H1 (cell line): ENCODE measurements at regions not wholly inside any gene's neighbourhood (a gene's known extent, or its start where the extent isn't known, plus 50 kb on each side); places are given as distances from the start of the nearest gene placed in this dataset.

Experiments used
- ASH2L ChIP-seq: fragments of 200-600, 300-600 bp; sonication (generic); IDR thresholded peaks from one replicate; pipeline ENCODE4 v1.7.1; 2017; ENCODE audit warnings: low read length
- HDAC6 ChIP-seq: IDR thresholded peaks from one replicate; pipeline ENCODE4 v1.7.1; 2012; ENCODE audit warnings: low read depth, mild to moderate bottlenecking, inconsistent platforms, low read length, moderate library complexity
- RNF2 ChIP-seq: fragments of 200-900, 300-1000 bp; sonication (generic); IDR thresholded peaks from 2 replicates; pipeline ENCODE4 v1.7.1; 2016; ENCODE audit warnings: borderline replicate concordance, low read depth, mild to moderate bottlenecking, antibody characterized with exemption, low read length; ENCODE audit not compliant: poor library complexity, severe bottlenecking; ENCODE audit errors: missing control alignments
- SP4 ChIP-seq: IDR thresholded peaks from 2 replicates; pipeline ENCODE4 v1.6.1; 2012; ENCODE audit warnings: low read length, inconsistent platforms
- TAF1 ChIP-seq: IDR thresholded peaks from 2 replicates; pipeline ENCODE4 v1.6.1; 2011; ENCODE audit warnings: mild to moderate bottlenecking, low read depth, low read length

DNA sequence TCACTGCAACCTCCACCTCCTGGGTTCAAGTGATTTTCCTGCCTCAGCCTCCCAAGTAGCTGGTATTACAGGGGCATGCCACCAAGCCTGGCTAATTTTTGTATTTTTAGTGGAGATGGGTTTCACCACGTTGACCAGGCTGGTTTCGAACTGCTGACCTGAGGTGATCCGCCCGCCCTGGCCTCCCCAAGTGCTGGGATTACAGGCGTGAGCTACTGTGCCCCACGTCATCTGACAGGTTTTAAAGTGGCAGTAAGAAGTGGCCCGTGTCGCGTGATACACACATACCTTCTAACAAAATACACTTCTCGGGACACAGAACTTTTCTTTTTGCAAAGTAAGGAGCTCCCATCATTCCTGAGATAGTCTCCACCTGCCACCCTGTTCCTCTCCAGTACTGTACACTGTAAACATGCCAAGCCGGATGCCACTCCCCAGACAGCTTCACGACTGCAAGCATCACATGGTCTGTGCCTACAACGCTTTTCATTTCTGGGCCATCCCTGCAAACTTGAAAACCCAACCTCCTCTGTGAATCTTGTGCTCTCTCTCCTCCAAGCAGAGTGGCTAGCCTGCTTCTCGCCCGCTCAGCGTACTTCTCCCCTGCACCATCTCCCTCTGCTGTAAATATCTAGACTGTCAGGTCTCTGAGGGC, 256.3 kb upstream of the KLF14 start (continued):
- TF ChIP-seq RNF2 = no peak
- TF ChIP-seq TAF1 = no peak
- no peak for TF ChIP-seq HDAC6
- TF ChIP-seq ASH2L = no peak
- TF ChIP-seq SP4 = no peak
